ENCODE measurements at regions not wholly inside any gene's neighbourhood (a gene's known extent, or its start where the extent isn't known, plus 50 kb on each side); places are given as distances from the start of the nearest gene placed in this dataset.

DNA sequence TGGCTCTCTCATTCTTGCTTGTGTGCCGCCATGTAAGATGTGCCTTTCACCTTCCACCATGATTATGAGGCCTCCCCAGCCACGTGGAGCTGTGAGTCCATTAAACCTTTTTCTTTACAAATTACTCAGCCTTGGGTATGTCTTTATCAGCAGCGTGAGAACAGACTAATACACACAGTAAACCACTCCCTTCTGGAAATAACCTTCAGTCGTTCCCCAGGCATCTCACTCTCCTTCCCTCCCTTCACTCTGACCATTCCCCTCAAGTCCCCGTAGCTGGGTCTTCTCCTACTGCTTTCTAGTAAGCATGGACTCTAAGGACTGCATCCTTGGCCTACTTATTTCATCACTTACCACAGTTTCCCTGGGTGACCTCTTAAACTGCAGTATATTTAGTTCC lies 493.9 kb downstream of the CCDC171 start:
- Mint-ChIP-seq H3K4me3 (no peak overlapping the region), H3K9me3 (no peaks in the 10 kb centered on the region), H3K27me3 (ENCODE audit: low read depth) (peaks cover 4% of the 10 kb centered on the region; the same call in 1 of the 2 replicates), H3K4me1 (peaks cover 6 to 10% of the 10 kb centered on the region in 2 experiments), H3K36me3 (ENCODE audit: insufficient read depth in 1 of 3, low read depth in 3 of 3) (no peaks in the 10 kb centered on the region), H3K27ac (no peak overlapping the region)
- H3K79me1 ChIP-seq (ENCODE audit: insufficient read depth, low read depth, low read length, poor library complexity, severe bottlenecking) = no peaks in the 10 kb centered on the region
- no peak overlapping the region for H2BK5ac ChIP-seq (ENCODE audit: insufficient read length, low read length)
- H3K4ac ChIP-seq (ENCODE audit: low read depth, low read length) = no peak overlapping the region
- no peak overlapping the region for H2BK12ac ChIP-seq (ENCODE audit: insufficient read length, low read depth, low read length)
- no peaks in the 10 kb centered on the region for H4K20me1 ChIP-seq (ENCODE audit: control insufficient read depth, insufficient read depth, insufficient read length)
- no peak overlapping the region for H2BK120ac ChIP-seq (ENCODE audit: low read depth, low read length, poor library complexity, severe bottlenecking)
- H3K56ac ChIP-seq (ENCODE audit: insufficient read length, low read depth, low read length) = no peak overlapping the region
- H3K4me1 ChIP-seq (ENCODE audit: insufficient read depth, low read length) = no peaks in the 10 kb centered on the region; the same call in 1 of the 2 replicates
- no peak overlapping the region for H3K9ac ChIP-seq (ENCODE audit: extremely low read depth, insufficient read length, low read length)
- H4K5ac ChIP-seq (ENCODE audit: insufficient read length, low read depth, low read length) = no peak overlapping the region
- H3K18ac ChIP-seq (ENCODE audit: insufficient read length, low read depth, low read length) = no peak overlapping the region
- H3K14ac ChIP-seq (ENCODE audit: insufficient read depth, low read length) = no peak overlapping the region
- WGBS (ENCODE audit: extremely low coverage, insufficient read length, low lambda C conversion rate) = no CpG with 5 or more reads among the region's 5 CpGs
- no peak overlapping the region for H2BK15ac ChIP-seq (ENCODE audit: low read depth, low read length)
- H3K9me3 ChIP-seq (ENCODE audit: control insufficient read depth, low read depth, low read length) = no peaks in the 10 kb centered on the region
- H3K27ac ChIP-seq (ENCODE audit: insufficient read length, low read depth, low read length) = no peak overlapping the region
- H2BK20ac ChIP-seq (ENCODE audit: low read depth, low read length, poor library complexity, severe bottlenecking) = no peak overlapping the region
- DNase-seq = no peak
- H3K23me2 ChIP-seq (ENCODE audit: insufficient read length, low read depth, low read length, poor library complexity, severe bottlenecking) = no peaks in the 10 kb centered on the region
- no peak overlapping the region for H4K8ac ChIP-seq (replicated peaks; ENCODE audit: insufficient read length, low read depth, low read length)
- TF ChIP-seq, protein P1, sequence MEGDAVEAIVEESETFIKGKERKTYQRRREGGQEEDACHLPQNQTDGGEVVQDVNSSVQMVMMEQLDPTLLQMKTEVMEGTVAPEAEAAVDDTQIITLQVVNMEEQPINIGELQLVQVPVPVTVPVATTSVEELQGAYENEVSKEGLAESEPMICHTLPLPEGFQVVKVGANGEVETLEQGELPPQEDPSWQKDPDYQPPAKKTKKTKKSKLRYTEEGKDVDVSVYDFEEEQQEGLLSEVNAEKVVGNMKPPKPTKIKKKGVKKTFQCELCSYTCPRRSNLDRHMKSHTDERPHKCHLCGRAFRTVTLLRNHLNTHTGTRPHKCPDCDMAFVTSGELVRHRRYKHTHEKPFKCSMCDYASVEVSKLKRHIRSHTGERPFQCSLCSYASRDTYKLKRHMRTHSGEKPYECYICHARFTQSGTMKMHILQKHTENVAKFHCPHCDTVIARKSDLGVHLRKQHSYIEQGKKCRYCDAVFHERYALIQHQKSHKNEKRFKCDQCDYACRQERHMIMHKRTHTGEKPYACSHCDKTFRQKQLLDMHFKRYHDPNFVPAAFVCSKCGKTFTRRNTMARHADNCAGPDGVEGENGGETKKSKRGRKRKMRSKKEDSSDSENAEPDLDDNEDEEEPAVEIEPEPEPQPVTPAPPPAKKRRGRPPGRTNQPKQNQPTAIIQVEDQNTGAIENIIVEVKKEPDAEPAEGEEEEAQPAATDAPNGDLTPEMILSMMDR (conservative IDR thresholded peaks at IDR 0.05) = no peak
- H2AK5ac ChIP-seq (ENCODE audit: insufficient read length, low read length) = no peak overlapping the region
- H3K79me2 ChIP-seq (ENCODE audit: insufficient read depth, low read length) = no peaks in the 10 kb centered on the region
- no peak overlapping the region for H2AFZ ChIP-seq (ENCODE audit: low read length)
- H3K27me3 ChIP-seq (ENCODE audit: insufficient read depth, low read length) = no peaks in the 10 kb centered on the region
- H3K4me2 ChIP-seq (ENCODE audit: insufficient read depth, insufficient read length, low read length) = no peak overlapping the region
- H3T11ph ChIP-seq (ENCODE audit: low read length) = no peak overlapping the region
- no peak overlapping the region for H4K91ac ChIP-seq (ENCODE audit: insufficient read length, low read depth, low read length)
- no peak overlapping the region for H3K23ac ChIP-seq (ENCODE audit: insufficient read length, low read depth, low read length)
